ENCODE measurements at regions not wholly inside any gene's neighbourhood (a gene's known extent, or its start where the extent isn't known, plus 50 kb on each side); places are given as distances from the start of the nearest gene placed in this dataset.

GRCh38 chr2:43154685-43155084 is 71.7 kb downstream of the ZFP36L2 start:
- no peak for TF ChIP-seq CTCF (IDR thresholded peaks at IDR 0.05)
- H3K27ac ChIP-seq, result no peak overlapping the region
- DNase-seq (no peak), ATAC-seq (no peak)
- H3K9me3 ChIP-seq, result no peaks in the 10 kb centered on the region
- intact Hi-C loops (cut with DNase I), result no loop called here
- no peaks in the 10 kb centered on the region for H3K27me3 ChIP-seq
- H3K4me1 ChIP-seq, result peaks cover 18 to 59% of the 10 kb centered on the region in 2 donors
- H3K4me3 ChIP-seq, result no peak overlapping the region
- H3K36me3 ChIP-seq, result no peaks in the 10 kb centered on the region

- no peaks in the 10 kb centered on the region for H3K36me3 ChIP-seq
- no peak overlapping the region for H3K4me3 ChIP-seq
- H3K9me3 ChIP-seq, result no peaks in the 10 kb centered on the region
- peaks cover 2 to 42% of the 10 kb centered on the region in 2 donors for H3K4me1 ChIP-seq
- DNase-seq (peak in 1 of 4 donors; percentile 71), ATAC-seq (peak; percentile 74)
- no peak overlapping the region for H3K27ac ChIP-seq
- intact Hi-C loops (cut with DNase I), result no loop called here
- no peak for TF ChIP-seq CTCF (IDR thresholded peaks at IDR 0.05)
- no peaks in the 10 kb centered on the region for H3K27me3 ChIP-seq
These were observed 73.4 kb downstream of the ZFP36L2 start for GRCh38 chr2:43152741-43153647.

- Histone ChIP-seq H3K4me1 (peaks cover 0 to 34% of the 10 kb centered on the region in 2 donors), H3K36me3 (no peaks in the 10 kb centered on the region), H3K27ac (no peak overlapping the region), H3K4me3 (no peak overlapping the region), H3K9me3 (no peaks in the 10 kb centered on the region), H3K27me3 (no peaks in the 10 kb centered on the region)
- ATAC-seq (peak; percentile 59), DNase-seq (no peak)
- intact Hi-C loops (cut with DNase I), result no loop called here
- TF ChIP-seq CTCF (IDR thresholded peaks at IDR 0.05), result no peak
These were observed 74.2 kb downstream of the ZFP36L2 start for GRCh38 chr2:43152186-43152585.

- TF ChIP-seq CTCF (IDR thresholded peaks at IDR 0.05), result no peak
- H3K36me3 ChIP-seq, result no peaks in the 10 kb centered on the region
- no peak overlapping the region for H3K4me3 ChIP-seq
- no peaks in the 10 kb centered on the region for H3K9me3 ChIP-seq
- H3K4me1 ChIP-seq, result peaks cover 0 to 36% of the 10 kb centered on the region in 2 donors
- ATAC-seq (no peak), DNase-seq (peak in 1 of 4 donors; percentile 20)
- intact Hi-C loops (cut with DNase I), result no loop called here
- H3K27ac ChIP-seq, result no peak overlapping the region
- no peaks in the 10 kb centered on the region for H3K27me3 ChIP-seq
These were observed 76.8 kb downstream of the ZFP36L2 start for GRCh38 chr2:43149482-43150107.

- no peak for TF ChIP-seq CTCF (IDR thresholded peaks at IDR 0.05)
- Histone ChIP-seq H3K9me3 (no peaks in the 10 kb centered on the region), H3K36me3 (no peaks in the 10 kb centered on the region), H3K4me3 (no peak overlapping the region), H3K27ac (no peak overlapping the region), H3K4me1 (peaks cover 0 to 37% of the 10 kb centered on the region in 2 donors), H3K27me3 (no peaks in the 10 kb centered on the region)
- intact Hi-C loops (cut with DNase I), result no loop called here
- DNase-seq (no peak), ATAC-seq (no peak)
These were observed 80.3 kb downstream of the ZFP36L2 start for GRCh38 chr2:43146083-43146482.
